ENCODE measurements at regions not wholly inside any gene's neighbourhood (a gene's known extent, or its start where the extent isn't known, plus 50 kb on each side); places are given as distances from the start of the nearest gene placed in this dataset.

DNA sequence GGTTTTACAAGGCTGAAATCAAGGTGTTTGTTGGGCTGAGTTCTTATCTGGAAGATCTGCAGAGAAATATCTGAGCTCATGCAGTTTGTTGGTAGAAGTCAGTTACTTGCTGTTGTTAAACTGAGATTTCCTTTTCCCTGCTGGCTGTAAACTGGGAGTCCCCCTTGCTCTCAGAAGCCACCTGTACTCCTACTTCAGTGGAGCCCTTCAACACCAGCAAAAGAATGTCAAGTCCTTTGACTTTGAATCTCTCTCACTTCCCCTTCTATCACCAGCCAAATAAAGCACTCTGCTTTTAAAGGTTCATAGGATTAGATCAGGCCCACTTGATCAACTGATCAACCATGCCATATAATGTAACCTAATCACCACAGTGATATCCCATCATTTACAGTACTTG is 252.2 kb upstream of the CDH7 start:
- CTCF ChIA-PET (ENCODE audit: low intra/inter-chr PET ratio), result no interaction called here
- BruUV-seq (replicated peaks), result no TSS peak

DNA sequence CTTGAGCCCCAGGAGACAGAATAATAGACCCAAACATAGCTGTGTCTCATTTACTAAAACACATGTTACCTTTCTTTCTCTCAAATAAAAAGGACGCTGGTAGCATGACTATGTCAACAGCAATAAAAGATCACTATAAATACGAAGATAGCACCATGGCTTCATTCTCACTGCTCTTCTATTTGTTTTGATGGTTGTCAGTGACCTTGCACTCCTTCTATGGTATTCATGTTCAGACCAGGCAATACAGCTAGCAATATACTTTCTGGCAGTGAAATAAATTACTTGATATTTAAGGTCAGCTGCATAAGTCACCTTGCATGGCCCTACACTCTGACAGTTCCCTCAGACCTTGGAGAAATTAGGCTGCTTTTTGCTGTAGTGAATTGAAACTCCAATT is 263.2 kb upstream of the CDH7 start:
- H4K20me1 ChIP-seq (replicated peaks; ENCODE audit: control insufficient read depth, insufficient read depth, low read length), result no peaks in the 10 kb centered on the region
- no peak overlapping the region for H3K4me3 ChIP-seq
- no TSS peak for BruUV-seq (replicated peaks)
- H3K9me3 ChIP-seq (replicated peaks; ENCODE audit: control insufficient read depth, insufficient read depth, low read depth, low read length), result no peaks in the 10 kb centered on the region; the same call in 1 of the 2 replicates
- no peak overlapping the region for H3K4me2 ChIP-seq (ENCODE audit: insufficient read depth, low read length)
- POLR2A ChIA-PET, result no interaction called here
- no peaks in the 10 kb centered on the region for H3K4me1 ChIP-seq (replicated peaks in 1 of 2; ENCODE audit: control insufficient read depth in 2 of 2, insufficient read depth in 2 of 2, low read length in 2 of 2)
- H3K9ac ChIP-seq (ENCODE audit: insufficient read depth in 1 of 2, low read depth in 2 of 2, low read length in 2 of 2), result no peak overlapping the region
- H3K27me3 ChIP-seq (ENCODE audit: control insufficient read depth in 2 of 2, insufficient read depth in 2 of 2, low read length in 2 of 2), result no peaks in the 10 kb centered on the region
- in situ Hi-C loops (cut with MboI) (no loop called here), intact Hi-C loops (cut with micrococcal nuclease) (no loop called here)
- DNase-seq (ENCODE audit: extremely low read depth in 1 of 4, low spot score in 3 of 4) (no peak), ATAC-seq (no peak), FAIRE-seq (no peak)
- H3K27ac ChIP-seq (ENCODE audit: extremely low read depth, low read depth, low read length), result no peak overlapping the region
- H3K36me3 ChIP-seq (ENCODE audit: control insufficient read depth, insufficient read depth, low read length), result no peaks in the 10 kb centered on the region
- no peak overlapping the region for H2AFZ ChIP-seq (ENCODE audit: low read depth, low read length)
- H3K9me1 ChIP-seq (ENCODE audit: control insufficient read depth, insufficient read depth, low read length), result no peaks in the 10 kb centered on the region
- H3K79me2 ChIP-seq (ENCODE audit: control insufficient read depth, insufficient read depth, low read length), result no peaks in the 10 kb centered on the region
- CTCF ChIA-PET (ENCODE audit: low intra/inter-chr PET ratio), result no interaction called here
- WGBS (ENCODE audit: insufficient coverage, low coverage, missing lambda C conversion rate), result 0% methylated on average over 2 of the region's 2 CpGs
- TF ChIP-seq ZNF75A (CRISPR knock-in tag; IDR thresholded peaks at IDR 0.05) (no peak), E2F1 (CRISPR knock-in tag; IDR thresholded peaks at IDR 0.05) (no peak), ARHGAP35 (IDR thresholded peaks at IDR 0.05; ENCODE audit: partially characterized antibody) (no peak), ZNF274 (IDR thresholded peaks at IDR 0.05; ENCODE audit: borderline replicate concordance, low read depth, low read length) (no peak), SMARCB1 (IDR thresholded peaks at IDR 0.05; ENCODE audit: insufficient read length, low read depth) (no peak), HNRNPUL1 (IDR thresholded peaks at IDR 0.05; ENCODE audit: low read length) (no peak)

More for the DNA sequence above, 252.2 kb upstream of the CDH7 start:
- Histone ChIP-seq H3K9me3 (replicated peaks; ENCODE audit: control insufficient read depth, insufficient read depth, low read depth, low read length) (no peaks in the 10 kb centered on the region), H4K20me1 (replicated peaks; ENCODE audit: control insufficient read depth, insufficient read depth, low read length) (no peaks in the 10 kb centered on the region), H3K9me1 (ENCODE audit: control insufficient read depth, insufficient read depth, low read length) (no peaks in the 10 kb centered on the region), H3K4me1 (replicated peaks in 1 of 2; ENCODE audit: control insufficient read depth in 2 of 2, insufficient read depth in 2 of 2, low read length in 2 of 2) (no peaks in the 10 kb centered on the region), H3K4me2 (ENCODE audit: insufficient read depth, low read length) (no peak overlapping the region), H3K79me2 (ENCODE audit: control insufficient read depth, insufficient read depth, low read length) (no peaks in the 10 kb centered on the region), H3K27me3 (ENCODE audit: control insufficient read depth in 2 of 2, insufficient read depth in 2 of 2, low read length in 2 of 2) (no peaks in the 10 kb centered on the region), H3K9ac (ENCODE audit: insufficient read depth in 1 of 2, low read depth in 2 of 2, low read length in 2 of 2) (no peak overlapping the region), H3K36me3 (ENCODE audit: control insufficient read depth, insufficient read depth, low read length) (no peaks in the 10 kb centered on the region), H2AFZ (ENCODE audit: low read depth, low read length) (no peak overlapping the region), H3K4me3 (no peak overlapping the region), H3K27ac (ENCODE audit: extremely low read depth, low read depth, low read length) (no peak overlapping the region)
- intact Hi-C loops (cut with micrococcal nuclease), result no loop called here
- POLR2A ChIA-PET, result no interaction called here
- ATAC-seq (no peak), FAIRE-seq (no peak), DNase-seq (ENCODE audit: extremely low read depth in 1 of 4, low spot score in 3 of 4) (no peak)
- TF ChIP-seq NR2C2 (CRISPR knock-in tag; IDR thresholded peaks at IDR 0.05), result no peak
- TF ChIP-seq NR2C2 (tag; IDR thresholded peaks at IDR 0.05), result no peak
- no peak for TF ChIP-seq HMBOX1 (IDR thresholded peaks at IDR 0.05)
- no peak for TF ChIP-seq SRSF1 (IDR thresholded peaks at IDR 0.05; ENCODE audit: low read depth, low read length)
- in situ Hi-C loops (cut with MboI), result no loop called here

Measured in K562 (cell line).